GM13977 (cell line): ENCODE measurements at regions not wholly inside any gene's neighbourhood (a gene's known extent, or its start where the extent isn't known, plus 50 kb on each side); places are given as distances from the start of the nearest gene placed in this dataset.

Source experiments
- DNase-seq: peaks from one replicate; pipeline ENCODE4 v3.0.0; 2012; ENCODE audit warnings: low spot score
- CTCF ChIP-seq: IDR thresholded peaks from 2 replicates; pipeline ENCODE4 v1.5.1; 2012; ENCODE audit warnings: mild to moderate bottlenecking, control low read depth; ENCODE audit not compliant: insufficient read depth; ENCODE audit errors: extremely low read depth, missing control alignments
- in situ Hi-C: fragments of 300-500 bp; cut with MboI; formaldehyde crosslinking; loops from one replicate; pipeline ENCODE4 v1.12.0; 2022; ENCODE audit warnings: low sequenced_read_pairs, low pct_unique_long_range_greater_than_20kb, mixed read lengths, inconsistent platforms; ENCODE audit not compliant: unreplicated experiment

GRCh38 chrX:87392369-87392768, 125.2 kb upstream of the KLHL4 start:
- DNase-seq = no peak
- no peak for TF ChIP-seq CTCF
- in situ Hi-C loops = no loop called here

GRCh38 chrX:87397103-87397886, 120.3 kb upstream of the KLHL4 start:
- in situ Hi-C loops = no loop called here
- DNase-seq = no peak
- no peak for TF ChIP-seq CTCF

- no peak for TF ChIP-seq CTCF
- no peak for DNase-seq
- in situ Hi-C loops = no loop called here
These were observed 115.3 kb upstream of the KLHL4 start for GRCh38 chrX:87402256-87402655.

- in situ Hi-C loops = no loop called here
- TF ChIP-seq CTCF = no peak
- no peak for DNase-seq
These were observed 114.1 kb upstream of the KLHL4 start for GRCh38 chrX:87403551-87403950.

- no peak for DNase-seq
- no peak for TF ChIP-seq CTCF
- in situ Hi-C loops = no loop called here
These were observed 108.3 kb upstream of the KLHL4 start for GRCh38 chrX:87409113-87409841.

- no peak for TF ChIP-seq CTCF
- in situ Hi-C loops = no loop called here
These were observed 92.0 kb upstream of the KLHL4 start for GRCh38 chrX:87425618-87426017.

More at GRCh38 chrX:87425618-87426017, 92.0 kb upstream of the KLHL4 start:
- DNase-seq = no peak
